Fibroblast of lung (primary cell): ENCODE measurements at regions not wholly inside any gene's neighbourhood (a gene's known extent, or its start where the extent isn't known, plus 50 kb on each side); places are given as distances from the start of the nearest gene placed in this dataset.

Source experiments
- DNase-seq, 2 donors: peaks; one replicate each; pipeline versions ENCODE4 v3.0.0 to v3.0.0-alpha.2; 2010; ENCODE audit warnings: low read depth in 2 of 2
- H2AFZ ChIP-seq: 2 replicates; pipeline ENCODE4 v1.5.1; 2012; ENCODE audit warnings: low read length, control low read depth, inconsistent platforms
- H3K27ac ChIP-seq: 2 replicates; pipeline ENCODE4 v1.5.1; 2011; ENCODE audit warnings: low read length, control low read depth; ENCODE audit not compliant: insufficient read depth
- H3K27me3 ChIP-seq: 2 replicates; pipeline ENCODE4 v1.5.1; 2011; ENCODE audit warnings: mild to moderate bottlenecking, low read length; ENCODE audit not compliant: control insufficient read depth, insufficient read depth
- H3K36me3 ChIP-seq: 2 replicates; pipeline ENCODE4 v1.5.1; 2011; ENCODE audit warnings: low read length; ENCODE audit not compliant: control insufficient read depth, insufficient read depth
- H3K4me1 ChIP-seq: 2 replicates; pipeline ENCODE4 v1.5.1; 2011; ENCODE audit warnings: low read length; ENCODE audit not compliant: control insufficient read depth, insufficient read depth; ENCODE audit errors: extremely low read depth
- H3K4me2 ChIP-seq: 2 replicates; pipeline ENCODE4 v1.5.1; 2011; ENCODE audit warnings: low read length, control low read depth; ENCODE audit not compliant: insufficient read depth; ENCODE audit errors: extremely low read depth
- H3K4me3 ChIP-seq, 4 experiments: fragments of 200-600 bp in 1 of 4; sonication (generic) in 1 of 4; replicated peaks in 1 of 4; 2 replicates each; pipeline ENCODE4 v1.5.1; 2011 to 2016; ENCODE audit warnings: low read length in 4 of 4, low read depth in 3 of 4, mild to moderate bottlenecking in 3 of 4, control low read depth in 2 of 4, inconsistent platforms in 1 of 4, mixed read lengths in 1 of 4; ENCODE audit not compliant: insufficient read depth in 1 of 4; ENCODE audit errors: control extremely low read depth in 1 of 4
- H3K79me2 ChIP-seq: 2 replicates; pipeline ENCODE4 v1.5.1; 2012; ENCODE audit warnings: mild to moderate bottlenecking, low read length, inconsistent platforms; ENCODE audit not compliant: control insufficient read depth, insufficient read depth
- H3K9ac ChIP-seq: 2 replicates; pipeline ENCODE4 v1.5.1; 2011; ENCODE audit warnings: mild to moderate bottlenecking, low read length, control low read depth; ENCODE audit not compliant: insufficient read depth
- H3K9me3 ChIP-seq: 2 replicates; pipeline ENCODE4 v1.5.1; 2012; ENCODE audit warnings: low read depth, low read length; ENCODE audit not compliant: control insufficient read depth, insufficient read depth
- H4K20me1 ChIP-seq: 2 replicates; pipeline ENCODE4 v1.5.1; 2011; ENCODE audit warnings: low read length; ENCODE audit not compliant: control insufficient read depth, insufficient read depth; ENCODE audit errors: extremely low read depth
- CTCF ChIP-seq, 2 donors: IDR thresholded peaks in 1 of 2; conservative IDR thresholded peaks in 1 of 2; 1 replicate in 1 of 2; 2 replicates in 1 of 2; pipeline ENCODE4 v1.5.1; 2011 to 2012; ENCODE audit warnings: low read length in 2 of 2, control low read depth in 1 of 2, inconsistent platforms in 1 of 2, low read depth in 1 of 2, mild to moderate bottlenecking in 1 of 2
- EZH2 ChIP-seq: IDR thresholded peaks from 2 replicates; pipeline ENCODE4 v1.5.1; 2012; ENCODE audit warnings: low read length, control low read depth, mild to moderate bottlenecking; ENCODE audit errors: missing control alignments

GRCh38 chr16:75971334-75971733 is 245.0 kb upstream of the CPHXL start:
- Histone ChIP-seq H3K9ac (no peak overlapping the region), H3K27ac (no peak overlapping the region), H2AFZ (no peak overlapping the region), H3K36me3 (no peaks in the 10 kb centered on the region), H4K20me1 (no peaks in the 10 kb centered on the region), H3K4me1 (no peaks in the 10 kb centered on the region), H3K9me3 (no peaks in the 10 kb centered on the region), H3K4me2 (no peak overlapping the region), H3K27me3 (no peaks in the 10 kb centered on the region), H3K79me2 (no peaks in the 10 kb centered on the region), H3K4me3 (no peak overlapping the region)
- no peak for TF ChIP-seq EZH2
- TF ChIP-seq CTCF (conservative IDR thresholded peaks at IDR 0.05 in 1 of 2, IDR thresholded peaks at IDR 0.05 in 1 of 2; ENCODE audit: low read depth in 1 of 2, low read length in 2 of 2) = no peak
- DNase-seq = no peak

GRCh38 chr16:75983296-75983695 is 257.0 kb upstream of the CPHXL start:
- Histone ChIP-seq H3K9ac (no peak overlapping the region), H3K79me2 (no peaks in the 10 kb centered on the region), H4K20me1 (no peaks in the 10 kb centered on the region), H3K27me3 (no peaks in the 10 kb centered on the region), H3K4me3 (no peak overlapping the region), H2AFZ (no peak overlapping the region), H3K27ac (no peak overlapping the region), H3K9me3 (no peaks in the 10 kb centered on the region), H3K4me1 (no peaks in the 10 kb centered on the region), H3K4me2 (no peak overlapping the region), H3K36me3 (no peaks in the 10 kb centered on the region)
- no peak for DNase-seq
- no peak for TF ChIP-seq EZH2

- H3K9ac ChIP-seq = no peak overlapping the region
- H3K36me3 ChIP-seq = no peaks in the 10 kb centered on the region
- no peaks in the 10 kb centered on the region for H3K79me2 ChIP-seq
- H3K9me3 ChIP-seq = no peaks in the 10 kb centered on the region
- no peaks in the 10 kb centered on the region for H3K4me1 ChIP-seq
- H2AFZ ChIP-seq = no peak overlapping the region
- H4K20me1 ChIP-seq = no peaks in the 10 kb centered on the region
- no peaks in the 10 kb centered on the region for H3K27me3 ChIP-seq
- TF ChIP-seq EZH2 (no peak), CTCF (conservative IDR thresholded peaks at IDR 0.05 in 1 of 2, IDR thresholded peaks at IDR 0.05 in 1 of 2; ENCODE audit: low read depth in 1 of 2, low read length in 2 of 2) (no peak)
- H3K27ac ChIP-seq = no peak overlapping the region
- no peak overlapping the region for H3K4me2 ChIP-seq
- DNase-seq = no peak
- H3K4me3 ChIP-seq = no peak overlapping the region
Measured at GRCh38 chr16:75983741-75984381, 257.6 kb upstream of the CPHXL start.
